ENCODE measurements at regions not wholly inside any gene's neighbourhood (a gene's known extent, or its start where the extent isn't known, plus 50 kb on each side); places are given as distances from the start of the nearest gene placed in this dataset.

- peaks cover 8% of the 10 kb centered on the region for H3K27me3 Mint-ChIP-seq (ENCODE audit: insufficient read depth, low read depth)
- Histone ChIP-seq H3K79me2 (ENCODE audit: low read depth) (no peaks in the 10 kb centered on the region), H3K9ac (no peak overlapping the region), H3F3A (ENCODE audit: low read depth) (no peaks in the 10 kb centered on the region), H3K4me2 (no peak overlapping the region), H4K20me1 (ENCODE audit: low read depth) (no peaks in the 10 kb centered on the region), H3K9me3 (ENCODE audit: low read depth) (no peaks in the 10 kb centered on the region), H2AFZ (replicated peaks) (no peak overlapping the region), H3K27ac (no peak overlapping the region), H3K36me3 (no peaks in the 10 kb centered on the region), H3K4me1 (peaks cover 7% of the 10 kb centered on the region), H3K4me3 (no peak overlapping the region), H3K27me3 (no peaks in the 10 kb centered on the region)
- no peaks in the 10 kb centered on the region for H3K36me3 Mint-ChIP-seq
- no peak overlapping the region for H3K4me3 Mint-ChIP-seq
- peaks cover 5% of the 10 kb centered on the region for H3K9me3 Mint-ChIP-seq
- peaks cover 20% of the 10 kb centered on the region for H3K4me1 Mint-ChIP-seq
- DNase-seq (ENCODE audit: low spot score): no peak
- TF ChIP-seq CTCF (IDR thresholded peaks at IDR 0.05): no peak
- TF ChIP-seq EZH2phosphoT487 (IDR thresholded peaks at IDR 0.05): no peak
- TF ChIP-seq EZH2 (IDR thresholded peaks at IDR 0.05): no peak
- no peak overlapping the region for H3K27ac Mint-ChIP-seq
These were observed 235.1 kb upstream of the FOXQ1 start for GRCh38 chr6:1076531-1077459.

- no peak overlapping the region for H3K27ac Mint-ChIP-seq
- Histone ChIP-seq H3K4me1 (peaks cover 7% of the 10 kb centered on the region), H2AFZ (replicated peaks) (no peak overlapping the region), H3K9ac (no peak overlapping the region), H3K4me3 (no peak overlapping the region), H3K9me3 (ENCODE audit: low read depth) (no peaks in the 10 kb centered on the region), H3K27me3 (no peaks in the 10 kb centered on the region), H4K20me1 (ENCODE audit: low read depth) (no peaks in the 10 kb centered on the region), H3K36me3 (no peaks in the 10 kb centered on the region), H3K27ac (no peak overlapping the region), H3K79me2 (ENCODE audit: low read depth) (no peaks in the 10 kb centered on the region), H3K4me2 (no peak overlapping the region), H3F3A (ENCODE audit: low read depth) (no peaks in the 10 kb centered on the region)
- no peak overlapping the region for H3K4me3 Mint-ChIP-seq
- peaks cover 8% of the 10 kb centered on the region for H3K27me3 Mint-ChIP-seq (ENCODE audit: insufficient read depth, low read depth)
- peaks cover 20% of the 10 kb centered on the region for H3K4me1 Mint-ChIP-seq
- no peak for DNase-seq (ENCODE audit: low spot score)
- peaks cover 5% of the 10 kb centered on the region for H3K9me3 Mint-ChIP-seq
- TF ChIP-seq EZH2phosphoT487 (IDR thresholded peaks at IDR 0.05) (no peak), CTCF (IDR thresholded peaks at IDR 0.05) (no peak), EZH2 (IDR thresholded peaks at IDR 0.05) (no peak)
- no peaks in the 10 kb centered on the region for H3K36me3 Mint-ChIP-seq
These were observed 236.0 kb upstream of the FOXQ1 start for GRCh38 chr6:1075880-1076279.

GRCh38 chr6:1075444-1075843, 236.5 kb upstream of the FOXQ1 start:
- peaks cover 8% of the 10 kb centered on the region for H3K27me3 Mint-ChIP-seq (ENCODE audit: insufficient read depth, low read depth)
- no peak overlapping the region for H3K9ac ChIP-seq
- no peaks in the 10 kb centered on the region for H3K9me3 ChIP-seq (ENCODE audit: low read depth)
- no peak overlapping the region for H3K4me3 ChIP-seq
- H3K36me3 ChIP-seq: no peaks in the 10 kb centered on the region
- TF ChIP-seq EZH2phosphoT487 (IDR thresholded peaks at IDR 0.05) (no peak), CTCF (IDR thresholded peaks at IDR 0.05) (no peak), EZH2 (IDR thresholded peaks at IDR 0.05) (no peak)
- no peak overlapping the region for H3K27ac Mint-ChIP-seq
- no peak overlapping the region for H3K4me2 ChIP-seq
- no peaks in the 10 kb centered on the region for H3K27me3 ChIP-seq
- no peaks in the 10 kb centered on the region for H3F3A ChIP-seq (ENCODE audit: low read depth)
- no peaks in the 10 kb centered on the region for H3K79me2 ChIP-seq (ENCODE audit: low read depth)
- H3K27ac ChIP-seq: no peak overlapping the region
- H3K4me1 Mint-ChIP-seq: peaks cover 20% of the 10 kb centered on the region
- H4K20me1 ChIP-seq (ENCODE audit: low read depth): no peaks in the 10 kb centered on the region
- peaks cover 5% of the 10 kb centered on the region for H3K9me3 Mint-ChIP-seq
- H3K4me1 ChIP-seq: peaks cover 7% of the 10 kb centered on the region
- no peaks in the 10 kb centered on the region for H3K36me3 Mint-ChIP-seq
- no peak overlapping the region for H2AFZ ChIP-seq (replicated peaks)
- no peak for DNase-seq (ENCODE audit: low spot score)
- no peak overlapping the region for H3K4me3 Mint-ChIP-seq
